Mononuclear cell (primary cell): ENCODE measurements at regions not wholly inside any gene's neighbourhood (a gene's known extent, or its start where the extent isn't known, plus 50 kb on each side); places are given as distances from the start of the nearest gene placed in this dataset.

Source experiments
- H3K27me3 ChIP-seq: 2 replicates; pipeline ENCODE4 v1.6.0; 2011; ENCODE audit warnings: low read length, control low read depth; ENCODE audit not compliant: insufficient read depth
- H3K4me1 ChIP-seq: 2 replicates; pipeline ENCODE4 v1.5.1; 2011; ENCODE audit warnings: mild to moderate bottlenecking, low read length, control low read depth; ENCODE audit not compliant: insufficient read depth
- H3K4me3 ChIP-seq: 2 replicates; pipeline ENCODE4 v1.5.1; 2011; ENCODE audit warnings: mild to moderate bottlenecking, low read length, moderate library complexity
- H3K9me3 ChIP-seq: 2 replicates; pipeline ENCODE4 v1.5.1; 2011; ENCODE audit warnings: low read depth, mild to moderate bottlenecking, control low read depth, low read length

- Histone ChIP-seq H3K4me1 (no peaks in the 10 kb centered on the region), H3K4me3 (no peak overlapping the region), H3K27me3 (no peaks in the 10 kb centered on the region), H3K9me3 (no peaks in the 10 kb centered on the region)
Measured at GRCh38 chr10:28207799-28208198, 95.1 kb downstream of the MPP7 start.

- Histone ChIP-seq H3K9me3 (no peaks in the 10 kb centered on the region), H3K4me1 (no peaks in the 10 kb centered on the region)
Measured at GRCh38 chr10:28202941-28203352, 99.9 kb downstream of the MPP7 start.

DNA sequence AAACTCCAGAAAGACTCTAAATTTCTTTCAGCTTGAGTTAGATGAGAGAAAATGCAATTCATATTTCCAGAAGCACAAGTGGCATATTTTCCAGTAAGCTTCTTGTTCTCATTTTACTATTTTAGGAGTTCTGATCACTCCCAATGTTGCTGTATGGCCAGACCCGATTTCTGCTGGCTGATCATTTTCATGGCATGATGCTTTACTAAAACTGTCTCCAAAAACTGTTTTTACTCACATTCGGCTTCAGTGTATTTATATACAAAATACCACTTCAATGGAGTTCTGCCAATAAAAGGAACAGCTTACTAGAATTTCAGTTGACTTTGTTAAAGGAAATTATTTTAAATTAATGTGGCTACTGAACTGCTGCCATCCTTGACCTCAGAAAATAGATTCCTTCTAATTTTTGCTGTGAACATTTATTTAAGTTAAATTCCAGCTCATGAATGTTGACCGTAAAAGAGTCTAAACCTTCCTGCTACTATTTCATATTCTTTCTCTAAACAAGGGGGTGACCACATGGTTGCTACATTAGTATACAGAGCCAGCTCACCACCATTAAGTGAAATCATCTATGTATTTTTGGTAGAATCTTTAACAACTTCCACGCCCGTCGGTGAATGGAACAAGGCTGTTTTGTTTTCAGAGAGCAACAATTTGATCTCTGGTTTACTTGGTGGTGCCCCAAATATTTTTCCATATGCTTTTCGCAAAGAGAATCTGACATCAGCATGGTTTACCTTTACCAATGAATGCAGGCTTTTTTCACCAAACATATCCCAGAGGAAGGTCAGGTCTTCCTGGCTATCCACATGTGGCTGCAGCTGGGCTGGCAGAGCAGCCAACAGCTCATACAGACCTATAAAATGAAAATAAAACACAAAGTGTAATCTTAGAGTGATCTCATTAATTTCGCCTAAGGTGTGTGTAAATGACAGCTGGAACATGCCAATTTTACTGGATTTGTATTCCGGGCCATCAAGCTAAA lies 101.2 kb downstream of the MPP7 start:
- Histone ChIP-seq H3K9me3 (no peaks in the 10 kb centered on the region), H3K4me1 (no peaks in the 10 kb centered on the region), H3K4me3 (no peak overlapping the region), H3K27me3 (no peaks in the 10 kb centered on the region)

More at GRCh38 chr10:28202941-28203352, 99.9 kb downstream of the MPP7 start:
- no peak overlapping the region for H3K4me3 ChIP-seq
- H3K27me3 ChIP-seq: no peaks in the 10 kb centered on the region

DNA sequence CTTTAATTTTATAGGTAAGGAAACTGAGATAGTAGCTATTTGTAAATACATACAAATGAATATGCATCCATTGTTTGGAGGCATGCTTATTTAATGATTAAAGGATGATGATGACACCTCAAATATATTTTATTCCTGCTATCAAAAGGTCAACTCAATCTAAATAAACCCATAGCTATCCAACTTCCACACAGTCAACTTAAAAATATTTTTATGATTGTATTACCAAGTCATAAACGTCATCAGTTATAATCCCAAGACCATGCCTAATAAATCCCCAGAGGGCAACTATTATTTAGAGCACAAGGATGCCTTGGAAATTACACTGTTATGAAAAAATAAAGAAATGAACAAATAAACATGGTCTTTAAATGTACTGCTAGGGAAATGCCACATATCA lies 102.1 kb downstream of the MPP7 start:
- no peaks in the 10 kb centered on the region for H3K4me1 ChIP-seq
- no peaks in the 10 kb centered on the region for H3K27me3 ChIP-seq
- H3K9me3 ChIP-seq: no peaks in the 10 kb centered on the region
- H3K4me3 ChIP-seq: no peak overlapping the region

DNA sequence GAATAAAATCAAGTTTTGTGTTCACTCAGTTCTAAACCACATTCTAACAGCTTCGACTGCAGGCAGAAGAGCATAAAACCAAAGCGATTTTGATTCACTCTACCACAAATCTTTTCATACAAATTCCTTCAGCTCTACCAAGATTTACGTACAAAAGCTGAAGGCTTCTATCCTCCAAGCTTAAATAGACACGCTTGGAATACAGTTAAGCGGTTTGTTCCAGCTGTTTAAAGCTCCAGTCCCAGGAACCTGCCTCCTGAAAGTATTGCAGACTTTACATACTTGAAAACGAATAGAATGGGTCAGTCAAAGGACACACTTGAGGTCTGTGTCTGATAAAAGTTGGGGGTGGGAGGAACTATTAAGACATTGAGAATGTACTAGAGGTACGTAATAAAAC lies 102.9 kb downstream of the MPP7 start:
- no peaks in the 10 kb centered on the region for H3K4me1 ChIP-seq
- H3K4me3 ChIP-seq: no peak overlapping the region
- H3K27me3 ChIP-seq: no peaks in the 10 kb centered on the region
- no peaks in the 10 kb centered on the region for H3K9me3 ChIP-seq

GRCh38 chr10:28190196-28190595 lies 112.7 kb downstream of the MPP7 start:
- no peaks in the 10 kb centered on the region for H3K4me1 ChIP-seq
- no peak overlapping the region for H3K4me3 ChIP-seq

DNA sequence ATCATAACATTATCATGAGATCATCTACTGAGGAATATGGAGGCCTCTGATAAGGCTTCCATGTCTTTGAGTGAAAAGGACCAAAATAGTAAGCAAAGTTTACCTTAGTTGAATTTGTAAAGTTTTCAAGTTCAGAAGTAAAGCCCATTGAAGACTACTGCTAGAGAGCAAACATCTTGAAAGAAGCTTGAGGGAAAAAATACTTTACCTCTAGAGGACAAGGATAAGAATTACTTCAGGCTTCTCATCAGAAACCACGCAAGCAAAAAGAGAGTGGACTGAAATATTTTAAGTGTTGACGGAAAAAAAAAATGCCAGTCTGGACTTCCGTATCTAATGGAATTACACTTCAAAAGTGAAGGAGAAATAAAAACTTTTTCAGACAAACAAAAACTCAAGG lies 114.3 kb downstream of the MPP7 start:
- Histone ChIP-seq H3K9me3 (no peaks in the 10 kb centered on the region), H3K27me3 (no peaks in the 10 kb centered on the region), H3K4me1 (no peaks in the 10 kb centered on the region), H3K4me3 (no peak overlapping the region)

More at GRCh38 chr10:28190196-28190595, 112.7 kb downstream of the MPP7 start:
- no peaks in the 10 kb centered on the region for H3K9me3 ChIP-seq
- H3K27me3 ChIP-seq: no peaks in the 10 kb centered on the region

DNA sequence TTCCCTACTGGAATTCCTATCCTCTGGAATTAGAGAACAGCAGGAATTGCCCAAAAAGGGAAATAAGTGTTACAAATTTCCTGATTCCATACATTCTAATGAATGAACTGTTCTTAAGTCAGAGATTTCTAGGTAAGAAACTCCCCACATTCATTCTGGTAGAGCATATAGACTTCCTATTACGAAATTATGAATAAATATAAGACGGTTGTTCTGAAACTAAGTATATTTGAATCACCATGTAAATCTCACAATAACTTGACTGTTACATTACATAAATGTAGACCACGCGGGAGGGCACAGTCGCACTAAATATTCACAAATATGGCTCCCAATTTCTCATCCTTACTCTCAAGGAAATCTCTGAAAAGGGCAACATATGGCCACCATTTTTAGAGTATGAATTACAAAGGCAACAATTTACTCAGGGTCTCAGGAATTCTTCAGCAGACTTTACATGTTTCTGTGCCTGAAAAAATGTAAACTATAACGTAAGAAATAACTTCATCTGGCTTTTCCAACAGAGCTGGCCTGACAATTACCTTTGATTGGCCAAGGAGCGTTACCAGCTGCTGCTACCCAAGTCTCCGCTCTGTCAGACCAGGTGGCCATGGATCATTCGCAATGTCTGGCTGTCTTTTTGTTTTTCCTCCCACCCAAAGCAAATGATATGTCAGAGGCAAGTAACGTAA lies 115.8 kb downstream of the MPP7 start:
- no peaks in the 10 kb centered on the region for H3K4me1 ChIP-seq
- no peak overlapping the region for H3K4me3 ChIP-seq
- no peaks in the 10 kb centered on the region for H3K27me3 ChIP-seq
- no peaks in the 10 kb centered on the region for H3K9me3 ChIP-seq

- H3K9me3 ChIP-seq: no peaks in the 10 kb centered on the region
- no peaks in the 10 kb centered on the region for H3K27me3 ChIP-seq
- no peaks in the 10 kb centered on the region for H3K4me1 ChIP-seq
- H3K4me3 ChIP-seq: no peak overlapping the region
Measured at GRCh38 chr10:28186461-28186860, 116.4 kb downstream of the MPP7 start.

DNA sequence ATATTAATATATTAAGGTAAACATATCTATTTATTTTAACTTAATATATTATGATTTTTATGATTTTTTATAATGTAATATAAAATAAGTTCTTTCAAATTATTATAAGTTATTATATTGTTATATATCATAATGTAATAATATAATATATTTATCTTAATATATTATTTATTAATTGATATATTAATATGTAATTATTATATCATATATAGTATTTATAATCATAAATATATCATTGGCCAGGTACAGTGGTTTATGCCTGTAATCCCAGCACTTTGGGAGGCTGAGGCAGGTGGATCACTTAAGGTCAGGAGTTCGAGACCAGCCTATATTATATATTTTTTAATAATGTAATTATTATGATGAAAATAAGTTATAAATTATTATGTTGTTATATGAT lies 118.1 kb downstream of the MPP7 start:
- Histone ChIP-seq H3K4me1 (no peaks in the 10 kb centered on the region), H3K27me3 (no peaks in the 10 kb centered on the region), H3K9me3 (no peaks in the 10 kb centered on the region), H3K4me3 (no peak overlapping the region)

- H3K4me1 ChIP-seq: peaks cover 13% of the 10 kb centered on the region
Measured at GRCh38 chr10:28181478-28182096, 121.3 kb downstream of the MPP7 start.

DNA sequence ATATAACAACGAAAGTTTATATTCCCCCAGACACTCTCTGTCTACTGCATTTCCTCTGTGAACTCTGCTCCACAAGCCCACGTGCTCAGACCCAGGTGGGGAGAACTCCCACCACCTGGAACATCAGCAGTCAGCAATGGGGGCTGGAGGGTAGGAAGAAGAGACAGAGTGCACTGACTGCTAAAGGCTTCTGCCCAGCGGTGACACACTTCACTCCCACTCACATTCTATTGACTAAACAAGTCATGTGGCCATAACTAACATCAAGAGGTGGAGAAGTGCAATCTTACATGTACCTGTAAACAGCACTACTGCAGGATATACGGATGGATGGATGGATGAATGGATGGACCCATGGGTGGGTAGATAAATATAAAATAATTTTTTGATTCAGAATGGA lies 122.2 kb downstream of the MPP7 start:
- Histone ChIP-seq H3K4me1 (peaks cover 13% of the 10 kb centered on the region), H3K27me3 (no peaks in the 10 kb centered on the region), H3K4me3 (no peak overlapping the region), H3K9me3 (no peaks in the 10 kb centered on the region)

More at GRCh38 chr10:28181478-28182096, 121.3 kb downstream of the MPP7 start:
- no peaks in the 10 kb centered on the region for H3K9me3 ChIP-seq
- H3K4me3 ChIP-seq: no peak overlapping the region
- no peaks in the 10 kb centered on the region for H3K27me3 ChIP-seq

GRCh38 chr10:28179743-28180099 lies 123.1 kb downstream of the MPP7 start:
- Histone ChIP-seq H3K27me3 (no peaks in the 10 kb centered on the region), H3K4me1 (peaks cover 13% of the 10 kb centered on the region), H3K4me3 (no peak overlapping the region), H3K9me3 (no peaks in the 10 kb centered on the region)

GRCh38 chr10:28179006-28179742 lies 123.7 kb downstream of the MPP7 start:
- Histone ChIP-seq H3K4me3 (no peak overlapping the region), H3K27me3 (no peaks in the 10 kb centered on the region), H3K9me3 (no peaks in the 10 kb centered on the region), H3K4me1 (peaks cover 13% of the 10 kb centered on the region)
